ENCODE measurements at regions not wholly inside any gene's neighbourhood (a gene's known extent, or its start where the extent isn't known, plus 50 kb on each side); places are given as distances from the start of the nearest gene placed in this dataset.
"Not testable (repeated sequence)": the region's sequence is repeated elsewhere in the genome, so short reads cannot be mapped to it uniquely, and the experiment has no call there.

GRCh38 chr21:35624901-35625300 lies 435.4 kb downstream of the SETD4 start:
- in situ Hi-C loops (cut with MboI; ENCODE audit: low sequenced_read_pairs), result no loop called here

- in situ Hi-C loops (cut with MboI; ENCODE audit: low sequenced_read_pairs), result no loop called here
Measured at GRCh38 chr21:35622612-35623011, 437.7 kb downstream of the SETD4 start.

- in situ Hi-C loops (cut with MboI; ENCODE audit: low sequenced_read_pairs), result no loop called here
Measured at GRCh38 chr21:35619184-35619583, 441.1 kb downstream of the SETD4 start.

- in situ Hi-C loops (cut with MboI; ENCODE audit: low sequenced_read_pairs), result no loop called here
Measured at GRCh38 chr21:35617491-35617890, 442.8 kb downstream of the SETD4 start.

GRCh38 chr21:35616090-35616489 lies 444.2 kb downstream of the SETD4 start:
- in situ Hi-C loops (cut with MboI; ENCODE audit: low sequenced_read_pairs), result no loop called here

GRCh38 chr21:35615325-35615724 lies 445.0 kb downstream of the SETD4 start:
- in situ Hi-C loops (cut with MboI; ENCODE audit: low sequenced_read_pairs), result no loop called here

- in situ Hi-C loops (cut with MboI; ENCODE audit: low sequenced_read_pairs), result no loop called here
Measured at GRCh38 chr21:35614396-35614921, 445.9 kb downstream of the SETD4 start.

GRCh38 chr21:35611708-35612132 lies 448.6 kb downstream of the SETD4 start:
- in situ Hi-C loops (cut with MboI; ENCODE audit: low sequenced_read_pairs), result no loop called here

GRCh38 chr21:35609263-35609662 lies 451.1 kb downstream of the SETD4 start:
- in situ Hi-C loops (cut with MboI; ENCODE audit: low sequenced_read_pairs), result no loop called here

- in situ Hi-C loops (cut with MboI; ENCODE audit: low sequenced_read_pairs), result no loop called here
Measured at GRCh38 chr21:35607406-35607805, 452.9 kb downstream of the SETD4 start.

GRCh38 chr21:35606578-35606977 lies 453.7 kb downstream of the SETD4 start:
- in situ Hi-C loops (cut with MboI; ENCODE audit: low sequenced_read_pairs), result no loop called here

GRCh38 chr21:35606146-35606545 lies 454.2 kb downstream of the SETD4 start:
- in situ Hi-C loops (cut with MboI; ENCODE audit: low sequenced_read_pairs), result no loop called here

GRCh38 chr21:35603494-35603893 lies 456.8 kb downstream of the SETD4 start:
- in situ Hi-C loops (cut with MboI; ENCODE audit: low sequenced_read_pairs), result no loop called here

GRCh38 chr21:35602811-35603362 lies 457.4 kb downstream of the SETD4 start:
- in situ Hi-C loops (cut with MboI; ENCODE audit: low sequenced_read_pairs), result no loop called here

GRCh38 chr21:35601211-35601610 lies 459.1 kb downstream of the SETD4 start:
- in situ Hi-C loops (cut with MboI; ENCODE audit: low sequenced_read_pairs), result no loop called here

- in situ Hi-C loops (cut with MboI; ENCODE audit: low sequenced_read_pairs), result no loop called here
Measured at GRCh38 chr21:35599164-35599563, 461.2 kb downstream of the SETD4 start.

GRCh38 chr21:35597750-35598339 lies 462.5 kb downstream of the SETD4 start:
- in situ Hi-C loops (cut with MboI; ENCODE audit: low sequenced_read_pairs), result no loop called here

GRCh38 chr21:35594905-35595304 lies 465.4 kb downstream of the SETD4 start:
- in situ Hi-C loops (cut with MboI; ENCODE audit: low sequenced_read_pairs), result no loop called here

GRCh38 chr21:35593000-35593502 lies 467.3 kb downstream of the SETD4 start:
- in situ Hi-C loops (cut with MboI; ENCODE audit: low sequenced_read_pairs), result no loop called here

GRCh38 chr21:35590284-35590683 lies 470.0 kb downstream of the SETD4 start:
- in situ Hi-C loops (cut with MboI; ENCODE audit: low sequenced_read_pairs), result not testable (repeated sequence)

GRCh38 chr21:35587841-35588380 lies 472.4 kb downstream of the SETD4 start:
- in situ Hi-C loops (cut with MboI; ENCODE audit: low sequenced_read_pairs), result no loop called here

- in situ Hi-C loops (cut with MboI; ENCODE audit: low sequenced_read_pairs), result no loop called here
Measured at GRCh38 chr21:35586305-35586704, 474.0 kb downstream of the SETD4 start.
